ENCODE measurements at regions not wholly inside any gene's neighbourhood (a gene's known extent, or its start where the extent isn't known, plus 50 kb on each side); places are given as distances from the start of the nearest gene placed in this dataset.

GRCh38 chr14:38419579-38419978 is 163.7 kb upstream of the CLEC14A start:
- TF ChIP-seq NFRKB (IDR thresholded peaks at IDR 0.05) (no peak), SUZ12 (IDR thresholded peaks at IDR 0.05) (no peak), ZNF384 (IDR thresholded peaks at IDR 0.05) (no peak), CTBP1 (IDR thresholded peaks at IDR 0.05; ENCODE audit: borderline replicate concordance) (no peak), HDGF (IDR thresholded peaks at IDR 0.05; ENCODE audit: borderline replicate concordance) (no peak)
